ENCODE measurements at regions not wholly inside any gene's neighbourhood (a gene's known extent, or its start where the extent isn't known, plus 50 kb on each side); places are given as distances from the start of the nearest gene placed in this dataset.

DNA sequence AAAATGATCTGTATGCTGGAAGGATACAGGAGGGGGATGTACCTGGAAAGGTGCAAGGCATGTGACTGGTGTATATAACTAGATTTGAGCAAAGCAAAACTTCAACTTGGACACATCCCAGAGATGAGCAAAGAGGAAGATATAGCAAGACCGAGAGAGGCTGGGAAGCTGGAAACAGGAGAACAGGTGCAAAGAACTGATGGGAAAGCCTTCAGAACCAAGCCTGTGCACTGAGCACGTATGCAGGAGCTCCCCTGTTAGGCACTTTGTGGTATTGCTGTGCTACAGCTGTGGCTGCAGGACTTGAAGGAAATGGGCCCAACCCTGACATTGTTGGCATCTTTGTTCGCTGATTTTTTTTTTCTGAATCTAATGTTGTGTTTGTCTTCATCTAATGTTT, 120.7 kb upstream of the PWP1 start:
- peak in 1 of 5 donors; percentile 6 for DNase-seq

DNA sequence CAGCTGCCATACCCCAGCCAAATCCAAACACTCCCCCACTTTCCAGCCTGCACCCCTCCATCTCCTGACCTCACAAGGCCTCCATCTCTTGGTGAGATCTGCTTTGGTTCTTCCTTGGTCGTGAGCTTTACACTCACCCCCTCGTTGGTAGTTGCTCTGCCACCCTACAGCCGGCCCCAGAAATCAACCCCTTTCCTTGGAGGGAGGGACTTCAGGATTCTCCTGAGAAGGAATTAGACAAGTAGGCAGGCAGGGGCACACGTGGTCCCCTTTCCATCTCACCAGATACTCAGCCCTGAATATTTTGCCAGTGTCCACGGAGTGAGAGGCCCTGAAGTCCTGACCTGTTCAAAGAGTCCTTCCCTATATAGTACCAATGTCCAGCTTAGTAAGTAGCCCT, 120.0 kb upstream of the PWP1 start:
- DNase-seq: no peak

DNA sequence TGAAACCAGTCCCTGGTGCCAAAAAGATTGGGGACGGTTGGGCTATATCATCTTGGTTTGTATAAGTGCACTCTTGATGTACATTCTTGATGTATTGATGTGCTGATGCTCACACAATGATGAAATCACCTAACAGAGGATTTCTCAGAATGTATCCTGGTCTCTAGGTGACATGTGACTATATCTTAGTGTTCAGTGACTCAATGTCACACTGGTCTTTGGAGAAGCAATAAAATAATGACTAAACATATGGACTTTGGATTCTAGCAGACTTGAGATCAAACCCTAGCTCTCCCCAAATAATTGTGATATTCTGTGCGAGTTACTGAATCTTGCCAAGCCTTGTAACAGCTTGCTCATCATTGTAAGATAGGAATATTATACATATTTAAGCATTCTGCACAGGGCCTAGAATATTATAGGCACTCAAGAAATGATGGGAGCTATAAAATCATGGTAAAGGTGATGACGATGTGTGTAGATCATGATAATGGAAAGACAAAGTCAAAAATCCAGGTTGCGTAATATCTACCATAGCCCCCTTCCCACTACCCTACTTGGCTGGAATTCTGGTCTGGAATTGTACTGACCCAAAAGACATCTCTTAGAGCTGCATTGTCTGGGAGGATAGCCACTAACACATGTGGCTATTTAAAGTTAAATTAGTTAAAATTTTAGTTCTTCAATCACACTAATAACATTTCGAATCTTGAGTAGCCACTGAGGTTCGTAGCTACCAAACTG, 117.6 kb upstream of the PWP1 start:
- DNase-seq: no peak

DNA sequence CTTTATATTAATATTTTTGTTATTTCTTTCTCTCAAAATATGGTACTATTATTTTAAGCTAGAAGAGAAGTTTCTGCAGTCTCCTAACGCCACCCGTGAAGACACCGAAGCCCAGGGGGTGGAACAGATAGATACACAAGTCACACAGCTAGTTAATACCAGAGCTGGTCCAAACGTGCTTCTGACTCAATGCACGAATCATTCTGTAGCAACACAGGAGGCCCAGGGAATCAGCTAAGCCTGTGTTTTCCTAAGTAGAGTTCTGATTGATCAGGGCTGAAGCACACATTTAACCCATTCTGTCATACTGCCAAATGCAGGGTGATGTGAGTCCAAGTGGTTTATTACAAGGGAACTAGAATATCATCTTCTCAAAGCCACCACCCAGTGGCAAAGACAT, 116.9 kb upstream of the PWP1 start:
- no peak for DNase-seq

DNA sequence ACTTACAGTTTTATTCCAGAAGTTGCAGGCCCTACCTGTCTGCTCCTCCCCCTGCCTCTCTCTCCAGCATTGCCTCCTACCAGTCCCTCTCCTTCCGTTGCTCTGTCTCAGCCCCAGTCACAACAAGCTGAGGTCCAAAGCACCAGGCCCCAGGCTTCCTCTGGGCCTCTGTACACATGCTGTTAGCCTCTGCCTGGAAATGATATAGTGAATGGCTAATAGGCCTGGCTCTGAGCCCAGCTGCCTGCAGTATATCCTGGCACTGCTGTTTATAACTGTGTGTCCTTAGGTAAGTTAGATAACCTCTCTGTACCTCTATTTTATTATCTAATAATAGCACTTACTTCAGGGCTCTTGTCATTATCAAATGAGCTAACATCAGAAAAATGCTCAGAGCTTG, 114.9 kb upstream of the PWP1 start:
- no peak for DNase-seq

DNA sequence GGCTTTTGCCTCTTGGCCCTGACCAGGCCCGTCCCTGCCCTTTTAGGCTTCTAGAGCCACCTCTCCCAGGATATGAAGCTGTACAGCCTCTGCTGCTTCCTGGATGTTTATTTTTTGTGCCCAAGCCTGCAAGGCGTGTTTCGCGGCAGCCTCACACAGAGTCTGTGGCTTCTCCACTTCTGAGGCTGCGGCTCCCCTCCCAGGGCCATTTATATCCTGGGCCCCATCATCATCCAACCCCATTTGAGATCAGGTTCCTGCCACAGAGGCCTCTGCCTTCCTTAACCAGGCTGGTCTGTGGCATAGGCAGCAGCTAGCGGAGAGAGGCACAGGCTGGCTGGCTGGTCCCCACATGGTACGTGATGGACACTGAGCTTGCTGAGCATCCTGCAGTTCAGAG, 114.1 kb upstream of the PWP1 start:
- no peak for DNase-seq

DNA sequence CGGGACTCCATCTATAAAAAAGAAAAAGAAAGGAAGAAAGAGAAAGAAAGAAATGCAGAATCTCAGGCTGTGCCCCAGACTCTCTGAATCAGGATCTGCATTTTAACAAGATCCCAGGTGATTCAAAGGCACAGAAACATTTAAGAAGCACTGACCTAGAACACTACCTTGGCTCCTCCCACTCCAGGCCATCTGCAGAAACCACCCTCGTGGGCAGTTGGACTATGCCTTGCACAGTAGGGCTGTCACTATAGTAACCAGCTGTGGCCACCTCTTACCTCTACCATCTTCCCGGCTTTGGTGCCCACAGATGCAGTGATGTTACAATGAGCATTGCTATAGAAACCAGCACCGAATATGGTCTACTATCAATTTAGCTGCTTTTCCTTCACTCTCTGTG, 110.9 kb upstream of the PWP1 start:
- DNase-seq: no peak

DNA sequence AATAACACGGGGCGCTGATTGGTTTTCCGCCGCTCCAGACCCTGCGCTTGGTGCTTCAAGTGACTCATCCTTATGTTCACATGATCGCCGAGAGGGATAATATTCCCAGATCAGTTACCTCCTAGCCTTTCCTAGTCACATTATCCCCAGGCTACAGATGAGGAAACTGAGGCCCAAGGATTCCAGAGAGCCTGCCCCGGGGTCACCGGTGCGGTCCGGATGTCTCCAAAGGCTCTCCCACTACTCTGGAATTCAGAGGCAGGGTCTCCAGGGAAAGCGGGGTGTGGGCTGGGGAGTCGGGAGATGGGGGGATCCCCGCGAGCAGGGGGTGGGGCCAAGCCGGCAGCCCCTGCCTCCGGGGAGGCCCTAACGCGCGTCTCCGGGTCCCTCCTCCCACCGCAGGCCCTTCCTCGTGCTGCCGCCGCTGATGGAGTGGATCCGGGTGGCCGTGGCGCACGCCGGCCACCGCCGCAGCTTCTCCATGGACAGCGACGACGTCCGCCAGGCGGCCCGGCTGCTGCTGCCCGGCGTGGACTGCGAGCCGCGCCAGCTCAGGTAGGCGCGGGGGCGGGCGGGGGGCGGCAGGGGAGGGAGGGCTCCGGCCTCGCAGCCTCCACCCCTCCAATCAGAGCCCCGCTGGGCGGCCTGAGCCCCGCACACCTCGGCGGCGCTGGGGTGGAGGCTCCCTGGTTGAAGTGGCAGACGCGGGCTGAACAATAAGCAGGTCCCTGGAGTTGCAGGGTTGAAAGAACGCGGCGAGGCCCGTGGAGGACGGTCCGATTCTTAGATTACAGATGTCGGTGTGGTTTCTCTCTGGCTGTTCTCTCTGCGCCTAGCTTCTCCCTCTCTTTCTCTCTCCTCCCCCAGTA, 104.6 kb upstream of the PWP1 start:
- DNase-seq: no peak

DNA sequence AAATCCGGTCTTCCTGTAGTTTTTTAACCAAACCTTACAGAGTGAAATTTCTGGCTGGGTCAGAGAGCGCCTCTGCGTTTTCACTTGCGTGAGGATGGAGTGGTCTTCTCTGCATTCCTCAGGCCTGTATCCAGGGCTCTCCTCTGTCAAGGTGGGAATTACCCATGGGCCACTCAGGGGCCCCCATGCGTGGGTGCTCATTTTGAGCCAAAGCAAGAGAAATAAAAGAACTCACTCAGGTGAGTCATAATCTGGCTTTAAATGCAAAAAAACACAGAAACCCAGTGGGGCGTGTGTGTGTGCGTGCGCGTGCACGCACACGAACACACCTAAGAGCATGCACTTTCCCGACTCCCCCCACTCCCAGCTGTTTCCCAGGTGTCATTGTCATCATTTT, 104.0 kb upstream of the PWP1 start:
- DNase-seq: no peak

DNA sequence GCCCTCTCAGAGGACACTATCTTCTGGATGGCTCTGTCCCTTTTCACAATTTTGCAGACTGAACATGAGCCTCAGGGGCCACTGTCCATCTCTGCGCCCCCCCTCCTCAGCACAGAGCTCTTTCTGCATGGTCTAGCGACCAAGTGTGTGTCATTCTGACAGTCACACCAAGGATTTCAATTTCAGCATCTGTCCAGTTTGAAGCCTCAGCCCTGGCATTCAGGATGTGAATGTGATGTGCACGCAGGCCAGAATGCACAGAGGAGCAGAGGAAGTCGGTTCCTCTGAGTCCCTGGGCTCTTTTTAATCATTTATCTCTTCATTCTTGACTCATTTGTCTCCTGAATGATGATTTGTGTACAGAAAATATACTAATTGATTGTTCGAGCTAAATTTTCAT, 102.0 kb upstream of the PWP1 start:
- no peak for DNase-seq

DNA sequence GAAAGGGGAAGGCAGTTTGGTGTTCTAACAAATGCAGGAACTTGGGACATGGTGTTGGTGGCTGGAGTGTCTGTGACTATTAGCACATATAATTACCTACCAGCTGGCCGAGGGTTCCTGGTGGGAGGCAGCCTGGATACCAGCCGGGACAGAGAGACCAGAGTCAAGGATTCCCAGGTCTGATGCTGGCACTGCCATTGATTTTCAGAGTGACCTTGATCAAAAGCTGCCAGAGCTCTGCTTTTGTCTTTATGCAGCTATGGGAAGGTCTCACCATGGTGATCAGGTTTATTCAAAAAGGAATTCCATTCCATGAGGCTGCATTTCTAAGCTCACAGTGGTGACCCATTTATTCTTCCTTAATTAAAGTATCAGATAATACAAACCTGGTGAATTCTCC, 101.0 kb upstream of the PWP1 start:
- DNase-seq: no peak

DNA sequence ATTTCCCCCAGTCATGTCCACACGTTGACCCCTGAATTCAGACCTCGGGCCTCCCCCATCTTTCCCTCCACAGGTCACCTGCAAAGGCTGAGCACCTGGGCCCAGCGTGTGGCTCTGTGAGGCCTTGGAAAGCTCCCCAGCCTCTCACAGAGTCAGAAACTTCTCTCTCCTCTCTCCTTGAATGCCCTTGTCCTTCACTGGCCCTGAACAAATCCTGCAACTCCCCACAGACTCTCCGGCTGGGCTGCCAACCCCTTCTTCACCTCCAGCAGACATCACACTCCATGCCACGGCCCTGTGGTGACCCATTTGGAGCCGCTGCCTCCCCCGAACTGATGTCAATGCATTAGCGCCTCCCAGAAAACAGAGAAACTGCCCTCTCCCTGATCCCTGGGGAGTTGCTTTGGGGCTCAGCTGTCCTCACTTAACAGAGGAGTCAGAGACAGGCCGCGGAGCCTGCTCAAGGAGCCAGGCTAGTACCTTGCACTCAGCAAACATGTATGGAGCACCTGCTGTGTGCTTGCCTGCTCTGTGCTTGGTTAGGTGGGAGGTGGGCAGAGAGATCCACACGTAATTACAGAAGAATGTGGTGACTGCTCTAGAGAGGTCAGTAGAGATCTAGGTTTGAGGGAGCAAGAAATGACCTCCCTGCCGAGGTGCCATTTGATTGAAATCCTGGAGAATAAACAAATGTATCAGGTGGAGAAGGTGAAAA, 99.2 kb upstream of the PWP1 start:
- no peak for DNase-seq

DNA sequence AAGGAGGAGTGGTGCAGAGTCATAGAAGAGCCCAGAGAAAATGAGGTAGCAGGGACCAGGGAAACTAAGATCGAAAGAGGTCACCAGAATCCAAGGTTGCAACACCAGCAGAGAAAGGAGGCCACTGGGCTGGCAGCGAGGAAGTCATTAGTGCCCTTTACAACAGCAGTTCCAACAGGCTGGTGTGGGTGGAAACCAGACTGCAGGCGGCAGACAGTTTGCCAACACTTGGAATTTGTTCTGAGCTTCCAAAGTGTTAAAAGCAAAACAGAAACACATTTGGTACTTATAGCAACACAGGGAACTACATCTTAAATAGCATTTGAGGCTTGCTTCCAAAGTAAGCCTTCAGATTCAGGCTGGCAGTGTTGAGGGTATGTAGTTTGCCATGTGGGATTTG, 95.2 kb upstream of the PWP1 start:
- DNase-seq: no peak

DNA sequence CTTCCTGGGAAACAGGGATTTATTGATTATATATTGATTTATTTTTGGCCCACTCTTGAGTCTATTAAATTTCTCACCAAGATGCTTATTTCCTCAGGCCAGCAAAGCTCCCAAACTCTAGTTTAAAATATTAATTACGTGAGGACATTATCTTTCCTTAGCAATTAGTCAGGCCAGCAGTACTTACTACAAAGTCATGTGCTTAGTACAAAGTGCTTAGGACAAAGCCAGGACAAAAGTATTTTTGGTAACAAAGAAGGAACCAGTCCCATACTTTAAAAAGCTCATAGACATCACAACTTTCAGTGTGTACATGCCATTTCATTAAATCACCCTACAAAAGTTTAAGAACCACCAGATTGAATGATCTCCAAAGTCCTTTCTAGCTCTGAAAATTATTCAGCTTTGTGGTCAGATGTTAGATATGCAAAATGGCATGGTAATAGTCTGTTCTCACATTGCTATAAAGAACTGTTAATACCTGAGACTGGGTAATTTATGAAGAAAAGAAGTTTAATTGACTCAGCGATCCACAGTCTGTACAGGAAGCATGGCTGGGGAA, 94.7 kb upstream of the PWP1 start:
- no peak for DNase-seq

DNA sequence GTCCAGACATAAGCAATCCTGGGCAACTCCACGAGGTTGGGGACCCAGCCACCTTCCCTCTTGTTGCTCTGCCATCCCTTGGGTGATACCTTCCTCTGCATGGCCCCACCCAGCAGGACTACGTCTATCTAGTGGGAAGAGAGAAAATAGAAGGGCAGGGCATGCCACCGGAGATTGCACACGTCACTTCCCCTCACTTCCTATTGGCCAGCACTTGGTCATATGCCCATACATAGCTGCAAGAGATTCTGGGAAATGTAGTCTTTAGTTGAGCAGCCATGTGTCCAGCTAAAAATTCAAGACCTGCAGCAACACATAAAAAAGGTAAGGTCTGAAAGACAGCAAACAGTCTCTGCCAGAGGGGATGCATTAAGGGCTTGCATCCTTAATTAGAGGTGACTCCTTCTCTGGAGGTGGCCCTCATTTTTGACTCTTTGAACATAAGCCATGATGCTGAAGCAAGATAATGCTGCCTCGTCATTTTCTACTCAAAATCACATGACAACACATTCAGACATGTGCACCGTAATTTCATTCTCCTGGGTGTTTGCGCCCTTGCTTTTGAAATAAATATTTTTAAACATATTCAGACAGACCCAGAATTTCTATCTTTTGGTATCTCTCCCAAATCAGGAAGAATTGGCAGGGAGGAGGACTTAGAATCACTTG, 91.8 kb upstream of the PWP1 start:
- no peak for DNase-seq

DNA sequence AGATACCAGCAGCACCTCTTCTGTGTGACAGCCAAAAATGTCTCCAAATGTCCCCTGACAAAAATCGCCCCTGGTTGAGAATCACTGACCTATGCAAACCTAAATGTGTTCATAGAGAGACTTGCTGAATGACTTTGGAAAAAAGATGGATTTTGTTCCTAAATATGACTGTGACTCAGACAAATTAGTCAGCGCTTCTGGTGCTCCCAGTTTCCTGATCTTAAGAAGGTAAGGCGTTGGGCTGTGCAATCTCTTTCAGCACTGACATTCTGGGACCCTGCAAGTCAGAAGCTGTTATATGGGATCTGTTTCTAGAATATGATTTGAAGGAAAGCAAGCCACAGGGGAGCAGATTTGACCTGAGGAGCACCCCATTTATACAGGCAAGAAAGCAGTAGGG, 90.6 kb upstream of the PWP1 start:
- no peak for DNase-seq

DNA sequence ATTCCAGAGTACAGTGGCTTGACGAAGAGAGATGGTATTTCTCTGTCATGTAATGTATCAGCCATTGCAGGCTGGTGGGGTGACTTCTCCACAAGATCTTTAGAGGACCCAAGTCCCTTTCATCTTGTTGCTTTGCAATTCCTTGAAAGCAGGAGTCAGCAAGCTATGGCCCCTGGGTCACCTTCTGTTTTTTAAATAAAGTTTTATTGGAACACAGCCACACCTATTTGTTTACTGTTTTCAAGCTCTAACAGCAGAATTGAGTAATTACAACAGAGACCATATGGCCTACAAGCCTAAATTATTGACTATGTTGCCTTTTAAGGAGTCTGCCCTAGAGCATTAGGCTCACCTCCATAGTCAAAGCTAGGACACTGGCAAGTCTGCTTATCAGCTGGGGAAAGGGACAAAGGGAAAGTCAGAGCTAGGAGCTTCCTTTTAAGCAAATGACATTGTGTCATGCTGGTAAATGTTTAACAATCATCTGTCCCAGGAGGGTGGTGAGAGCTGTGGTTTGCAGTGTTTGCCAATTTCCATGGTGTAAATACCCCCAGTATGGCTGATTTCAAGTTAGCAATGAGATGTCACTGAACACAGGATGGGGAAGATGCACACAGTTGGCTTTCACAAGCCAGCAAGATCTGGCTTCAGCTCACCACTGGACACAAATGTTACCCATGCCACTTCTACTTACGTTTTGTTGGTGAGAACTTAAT, 87.7 kb upstream of the PWP1 start:
- no peak for DNase-seq

DNA sequence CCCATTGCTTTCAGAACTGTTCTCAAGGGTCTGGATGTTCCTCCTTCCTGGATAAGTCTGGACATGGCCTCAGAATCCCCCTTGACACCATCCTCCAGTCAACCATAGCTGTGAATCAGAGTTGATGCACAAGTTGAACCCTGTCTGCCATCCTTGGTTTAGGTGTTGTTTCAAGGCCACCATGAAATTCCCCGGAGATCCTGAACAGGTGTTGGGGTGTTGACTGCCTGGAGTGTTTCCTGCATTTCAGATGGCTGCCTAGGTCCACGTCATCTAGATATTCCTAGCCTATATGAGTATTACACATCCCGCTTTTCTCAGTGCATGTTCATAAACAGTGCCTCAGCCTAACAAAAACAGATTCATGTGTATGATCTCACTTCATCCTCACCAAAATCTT, 86.7 kb upstream of the PWP1 start:
- DNase-seq: no peak

DNA sequence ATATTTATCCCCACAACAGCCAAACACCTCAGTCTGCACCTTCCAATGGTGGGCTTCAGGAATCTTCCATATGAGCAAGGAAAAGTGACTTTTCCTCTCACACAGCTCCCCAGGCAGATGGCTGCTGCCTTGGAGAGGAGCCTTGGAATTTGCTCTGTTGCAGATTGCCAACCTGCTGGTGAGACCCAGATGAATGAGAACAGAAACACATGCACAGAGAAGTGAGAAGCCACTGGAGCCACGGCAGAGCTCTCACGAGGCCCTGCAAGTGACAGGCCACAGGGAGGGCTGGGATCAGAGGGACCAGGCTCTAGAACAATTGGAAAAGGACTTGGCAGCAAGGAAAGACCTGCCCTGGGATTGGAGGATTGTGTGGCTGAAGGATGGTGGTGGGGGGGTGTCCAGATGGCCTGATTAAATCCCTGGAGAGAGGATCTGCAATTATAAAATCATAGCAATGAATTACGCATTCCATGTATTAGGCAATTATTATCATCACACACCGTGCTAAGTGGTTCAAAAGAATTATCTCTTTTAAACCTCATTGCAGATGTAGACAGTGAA, 84.9 kb upstream of the PWP1 start:
- no peak for DNase-seq

DNA sequence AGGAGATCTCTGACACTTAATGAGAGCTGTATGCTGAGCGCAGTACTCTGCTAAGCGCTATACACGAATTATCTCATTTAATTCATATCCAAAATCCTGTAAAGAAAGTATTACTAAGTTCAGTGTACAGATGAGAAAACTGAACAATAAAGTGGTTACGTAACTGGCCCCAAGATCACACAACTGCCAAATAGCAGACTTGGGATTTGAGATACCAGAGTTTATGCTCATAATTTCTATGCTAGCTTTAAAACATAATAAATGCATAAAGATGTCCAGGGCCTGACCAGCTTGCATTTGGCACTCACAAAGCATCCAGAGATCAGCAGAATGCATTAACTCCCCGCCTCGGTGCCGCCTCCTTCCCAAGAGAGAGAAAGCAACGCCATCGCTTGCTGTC, 83.2 kb upstream of the PWP1 start:
- DNase-seq: no peak

DNA sequence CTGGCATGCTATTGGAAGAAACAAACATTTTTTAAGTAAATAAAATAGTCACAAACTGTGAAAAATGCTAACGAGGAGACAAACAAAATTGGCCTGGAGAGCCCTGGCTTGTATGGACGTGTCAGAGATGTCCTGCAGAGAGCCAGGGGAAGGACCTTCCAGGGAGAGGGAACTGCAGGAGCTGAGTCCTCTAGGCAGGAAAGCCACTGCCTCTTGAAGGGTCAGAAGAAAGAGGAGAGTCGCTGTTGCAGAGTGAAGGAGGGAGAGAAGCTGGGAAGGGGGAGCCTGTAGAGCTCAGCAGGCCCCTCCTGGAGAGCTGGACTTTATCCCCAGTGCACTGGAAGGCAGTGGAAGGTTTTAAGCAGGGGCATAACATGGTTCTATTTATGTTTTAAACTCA, 80.3 kb upstream of the PWP1 start:
- no peak for DNase-seq

Measured in T-helper 1 cell (primary cell).